ENCODE measurements at regions not wholly inside any gene's neighbourhood (a gene's known extent, or its start where the extent isn't known, plus 50 kb on each side); places are given as distances from the start of the nearest gene placed in this dataset.

GRCh38 chr14:104283197-104284106 is 145.1 kb downstream of the KIF26A start:
- TF ChIP-seq, protein P1, sequence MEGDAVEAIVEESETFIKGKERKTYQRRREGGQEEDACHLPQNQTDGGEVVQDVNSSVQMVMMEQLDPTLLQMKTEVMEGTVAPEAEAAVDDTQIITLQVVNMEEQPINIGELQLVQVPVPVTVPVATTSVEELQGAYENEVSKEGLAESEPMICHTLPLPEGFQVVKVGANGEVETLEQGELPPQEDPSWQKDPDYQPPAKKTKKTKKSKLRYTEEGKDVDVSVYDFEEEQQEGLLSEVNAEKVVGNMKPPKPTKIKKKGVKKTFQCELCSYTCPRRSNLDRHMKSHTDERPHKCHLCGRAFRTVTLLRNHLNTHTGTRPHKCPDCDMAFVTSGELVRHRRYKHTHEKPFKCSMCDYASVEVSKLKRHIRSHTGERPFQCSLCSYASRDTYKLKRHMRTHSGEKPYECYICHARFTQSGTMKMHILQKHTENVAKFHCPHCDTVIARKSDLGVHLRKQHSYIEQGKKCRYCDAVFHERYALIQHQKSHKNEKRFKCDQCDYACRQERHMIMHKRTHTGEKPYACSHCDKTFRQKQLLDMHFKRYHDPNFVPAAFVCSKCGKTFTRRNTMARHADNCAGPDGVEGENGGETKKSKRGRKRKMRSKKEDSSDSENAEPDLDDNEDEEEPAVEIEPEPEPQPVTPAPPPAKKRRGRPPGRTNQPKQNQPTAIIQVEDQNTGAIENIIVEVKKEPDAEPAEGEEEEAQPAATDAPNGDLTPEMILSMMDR (IDR thresholded peaks at IDR 0.05; ENCODE audit: insufficient read depth, low read depth, low read length, missing control alignments), result no peak
- no peak overlapping the region for H3K4me3 ChIP-seq (ENCODE audit: low read length)
- no peak for DNase-seq (ENCODE audit: low read depth)

GRCh38 chr14:104284107-104284592 is 145.8 kb downstream of the KIF26A start:
- no peak for DNase-seq (ENCODE audit: low read depth)
- TF ChIP-seq, protein P1 (IDR thresholded peaks at IDR 0.05; ENCODE audit: insufficient read depth, low read depth, low read length, missing control alignments), result no peak
- H3K4me3 ChIP-seq (ENCODE audit: low read length), result no peak overlapping the region

DNA sequence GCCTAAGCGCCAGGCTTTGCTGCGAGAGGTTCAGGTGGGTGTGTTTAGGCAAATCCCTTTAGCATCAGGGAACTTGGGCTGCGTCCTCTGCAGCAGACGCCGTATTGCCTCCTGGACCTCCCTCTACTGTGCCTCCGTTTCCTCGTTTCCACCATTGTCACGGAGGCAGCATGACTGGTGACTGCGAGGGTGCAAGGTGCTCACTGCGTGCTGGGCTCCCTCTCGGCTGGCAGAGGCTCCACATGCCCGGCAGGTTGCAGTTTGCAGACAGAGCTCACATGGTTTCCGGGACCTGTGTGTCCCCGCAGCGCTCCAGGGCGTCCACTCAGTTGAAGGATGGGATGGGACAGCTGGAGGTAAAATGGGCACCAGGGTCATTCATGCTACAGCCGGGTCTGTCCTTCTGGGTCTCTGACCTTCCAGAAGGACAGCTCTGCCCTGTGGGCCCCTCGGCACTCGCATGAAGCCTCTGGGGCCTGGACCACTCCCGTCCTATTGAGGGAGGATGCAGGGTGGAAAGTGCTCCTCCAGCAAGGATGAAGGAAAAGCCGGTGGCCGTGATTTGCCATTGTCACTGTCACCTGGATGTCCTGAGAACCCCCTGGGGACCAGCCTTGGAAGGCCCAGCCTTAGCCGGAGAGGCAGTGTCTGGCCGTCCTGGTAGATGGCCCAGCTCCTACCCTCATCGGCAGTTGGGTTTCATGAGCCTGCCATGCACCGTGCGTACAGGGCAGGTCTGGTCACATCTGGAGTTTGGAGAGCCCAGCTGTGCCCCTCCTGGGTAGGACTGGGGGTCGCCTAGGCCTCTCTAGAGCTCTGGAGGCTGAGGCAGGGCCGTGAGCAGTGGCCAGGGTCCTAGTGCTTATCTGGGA is 146.5 kb downstream of the KIF26A start:
- no peak for DNase-seq (ENCODE audit: low read depth)
- TF ChIP-seq, protein P1 (IDR thresholded peaks at IDR 0.05; ENCODE audit: insufficient read depth, low read depth, low read length, missing control alignments), result no peak

DNA sequence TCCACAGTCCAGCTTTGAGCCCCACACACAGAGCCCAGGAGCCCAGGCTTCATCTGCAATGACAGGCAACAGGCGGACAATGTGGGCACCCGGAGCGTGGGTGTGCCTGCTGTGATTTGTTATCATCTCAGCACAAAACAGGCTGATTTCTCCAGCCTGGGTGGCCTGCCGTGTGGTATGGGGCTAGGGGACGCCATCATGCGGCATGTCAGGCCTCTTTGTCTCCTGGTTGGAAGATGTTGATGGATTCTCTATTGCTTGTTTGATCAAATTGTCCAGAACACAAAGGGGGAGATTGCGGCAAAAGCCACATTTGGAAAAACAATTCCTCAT is 147.1 kb downstream of the KIF26A start:
- H3K4me3 ChIP-seq (ENCODE audit: low read length), result no peak overlapping the region
- no peak for DNase-seq (ENCODE audit: low read depth)
- TF ChIP-seq, protein P1 (IDR thresholded peaks at IDR 0.05; ENCODE audit: insufficient read depth, low read depth, low read length, missing control alignments), result no peak

More for the DNA sequence above, 146.5 kb downstream of the KIF26A start:
- H3K4me3 ChIP-seq (ENCODE audit: low read length), result no peak overlapping the region

DNA sequence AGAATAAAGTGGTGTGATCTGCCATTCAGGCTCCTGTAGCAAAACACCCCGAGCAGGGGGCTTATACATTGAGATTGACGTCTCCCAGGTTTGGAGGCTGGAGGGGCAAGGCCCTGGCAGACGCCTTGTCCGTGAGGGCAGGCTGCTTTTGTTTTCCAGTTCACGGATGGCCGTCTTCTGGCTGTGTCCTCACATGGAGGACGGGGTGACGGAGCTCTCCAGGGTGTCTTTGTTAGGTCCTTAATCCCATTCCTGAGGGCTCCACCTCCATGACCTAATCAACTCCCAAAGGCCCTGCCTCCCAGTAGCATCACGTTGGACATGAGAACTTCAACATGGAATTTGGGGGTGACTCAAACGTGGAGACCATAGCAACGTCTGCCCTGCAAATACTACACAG is 147.7 kb downstream of the KIF26A start:
- TF ChIP-seq, protein P1 (IDR thresholded peaks at IDR 0.05; ENCODE audit: insufficient read depth, low read depth, low read length, missing control alignments), result no peak

GRCh38 chr14:104286496-104286895 is 148.1 kb downstream of the KIF26A start:
- TF ChIP-seq, protein P1 (IDR thresholded peaks at IDR 0.05; ENCODE audit: insufficient read depth, low read depth, low read length, missing control alignments), result no peak
- H3K4me3 ChIP-seq (ENCODE audit: low read length), result no peak overlapping the region
- DNase-seq (ENCODE audit: low read depth), result no peak

More for the DNA sequence above, 147.7 kb downstream of the KIF26A start:
- no peak for DNase-seq (ENCODE audit: low read depth)
- H3K4me3 ChIP-seq (ENCODE audit: low read length), result no peak overlapping the region
